Epithelial cell of proximal tubule (primary cell): ENCODE measurements at regions not wholly inside any gene's neighbourhood (a gene's known extent, or its start where the extent isn't known, plus 50 kb on each side); places are given as distances from the start of the nearest gene placed in this dataset.

Experiments
- DNase-seq: peaks from one replicate; pipeline ENCODE4 v3.0.0-alpha.2; 2011; ENCODE audit warnings: low read depth
- H3K4me3 ChIP-seq: 2 replicates; pipeline ENCODE4 v1.5.1; 2011; ENCODE audit warnings: low read depth, mild to moderate bottlenecking, low read length
- TF ChIP-seq, protein P1 (sequence below): conservative IDR thresholded peaks from 2 replicates; pipeline ENCODE4 v1.5.1; 2012; ENCODE audit warnings: low read depth, mild to moderate bottlenecking, low read length

DNA sequence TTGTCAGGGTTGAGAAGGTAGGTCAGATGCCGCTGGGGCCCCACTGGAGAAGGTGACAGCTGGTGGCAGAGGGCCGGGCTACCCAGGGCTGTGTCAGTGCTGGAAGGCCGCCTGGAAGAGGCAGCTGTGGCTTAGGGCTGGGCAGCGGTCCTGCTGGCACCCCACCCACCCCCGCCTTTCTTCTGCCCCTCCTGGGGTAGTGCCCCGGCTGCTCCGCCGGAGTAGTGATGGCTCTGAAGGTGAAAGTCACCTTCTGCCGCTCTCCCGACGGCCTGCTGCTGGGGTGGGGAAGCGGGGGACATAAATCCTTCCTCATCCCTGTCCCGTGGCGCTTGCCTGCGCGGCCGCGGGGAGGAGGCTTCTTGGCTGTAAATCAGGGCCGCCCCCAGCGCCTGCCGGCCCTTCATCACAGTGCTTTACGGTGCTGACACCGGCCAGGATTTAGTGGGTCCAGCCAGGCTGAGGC lies 332.2 kb downstream of the DYSF start:
- no peak for DNase-seq
- TF ChIP-seq, protein P1, sequence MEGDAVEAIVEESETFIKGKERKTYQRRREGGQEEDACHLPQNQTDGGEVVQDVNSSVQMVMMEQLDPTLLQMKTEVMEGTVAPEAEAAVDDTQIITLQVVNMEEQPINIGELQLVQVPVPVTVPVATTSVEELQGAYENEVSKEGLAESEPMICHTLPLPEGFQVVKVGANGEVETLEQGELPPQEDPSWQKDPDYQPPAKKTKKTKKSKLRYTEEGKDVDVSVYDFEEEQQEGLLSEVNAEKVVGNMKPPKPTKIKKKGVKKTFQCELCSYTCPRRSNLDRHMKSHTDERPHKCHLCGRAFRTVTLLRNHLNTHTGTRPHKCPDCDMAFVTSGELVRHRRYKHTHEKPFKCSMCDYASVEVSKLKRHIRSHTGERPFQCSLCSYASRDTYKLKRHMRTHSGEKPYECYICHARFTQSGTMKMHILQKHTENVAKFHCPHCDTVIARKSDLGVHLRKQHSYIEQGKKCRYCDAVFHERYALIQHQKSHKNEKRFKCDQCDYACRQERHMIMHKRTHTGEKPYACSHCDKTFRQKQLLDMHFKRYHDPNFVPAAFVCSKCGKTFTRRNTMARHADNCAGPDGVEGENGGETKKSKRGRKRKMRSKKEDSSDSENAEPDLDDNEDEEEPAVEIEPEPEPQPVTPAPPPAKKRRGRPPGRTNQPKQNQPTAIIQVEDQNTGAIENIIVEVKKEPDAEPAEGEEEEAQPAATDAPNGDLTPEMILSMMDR, result no peak
- H3K4me3 ChIP-seq, result no peak overlapping the region

DNA sequence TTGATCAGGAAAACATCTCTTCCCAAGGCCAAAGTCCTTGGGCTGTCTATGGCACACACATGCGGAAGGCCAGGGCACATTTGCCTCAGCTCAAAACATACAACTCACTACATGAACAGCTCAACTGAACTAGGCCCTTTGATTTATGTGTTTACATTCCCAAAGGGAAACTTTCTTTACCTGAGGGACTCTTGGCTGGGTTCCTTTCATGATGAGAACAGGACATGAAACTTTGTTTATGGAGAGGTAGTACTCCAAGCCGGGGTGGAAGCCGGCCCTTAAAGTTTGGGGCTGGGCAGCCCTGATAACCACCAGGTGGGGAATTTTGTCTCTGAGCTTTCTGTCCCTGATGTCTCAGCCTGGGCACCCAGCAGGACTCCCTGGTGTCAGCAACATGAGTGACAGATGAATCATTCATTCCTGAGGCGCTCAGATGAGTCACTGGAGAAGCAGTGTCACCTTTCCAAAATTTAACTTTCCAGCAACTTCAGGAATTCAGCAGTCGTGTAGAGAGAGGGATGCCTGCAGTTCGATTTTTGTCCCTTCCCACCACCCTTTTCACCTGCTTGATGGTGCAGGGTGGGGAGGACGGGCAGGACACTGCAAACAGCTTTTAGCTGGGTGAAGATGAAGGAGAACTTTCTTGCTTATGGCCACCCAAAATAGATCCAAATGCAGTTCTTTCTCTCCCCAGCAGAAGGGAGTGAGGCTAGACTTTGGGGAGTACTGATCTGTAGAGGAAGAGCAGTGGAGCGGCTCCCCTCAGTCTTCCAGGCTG lies 331.6 kb downstream of the DYSF start:
- no peak overlapping the region for H3K4me3 ChIP-seq
- no peak for DNase-seq
- TF ChIP-seq, protein P1, result no peak

DNA sequence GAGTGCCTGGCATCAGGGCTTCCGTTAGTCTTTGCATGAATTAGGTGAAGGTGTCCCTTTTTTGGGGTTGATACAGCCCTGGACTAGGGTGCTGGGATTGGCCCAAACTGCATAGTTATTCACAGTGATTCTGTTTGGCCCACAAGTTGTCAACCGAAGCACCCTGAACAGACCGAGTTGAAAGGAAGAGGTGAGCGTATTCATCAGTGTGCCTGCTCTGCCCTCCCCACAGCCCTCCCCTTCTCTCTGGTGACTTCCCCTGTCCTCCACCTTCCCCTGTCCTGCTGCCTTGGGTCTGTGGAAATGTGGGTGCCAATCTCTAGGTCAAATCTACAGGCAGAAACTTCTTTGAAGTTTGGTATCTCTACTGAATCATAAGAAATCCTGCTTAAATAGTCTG lies 330.5 kb downstream of the DYSF start:
- H3K4me3 ChIP-seq, result no peak overlapping the region
- TF ChIP-seq, protein P1, result no peak
- DNase-seq, result no peak

DNA sequence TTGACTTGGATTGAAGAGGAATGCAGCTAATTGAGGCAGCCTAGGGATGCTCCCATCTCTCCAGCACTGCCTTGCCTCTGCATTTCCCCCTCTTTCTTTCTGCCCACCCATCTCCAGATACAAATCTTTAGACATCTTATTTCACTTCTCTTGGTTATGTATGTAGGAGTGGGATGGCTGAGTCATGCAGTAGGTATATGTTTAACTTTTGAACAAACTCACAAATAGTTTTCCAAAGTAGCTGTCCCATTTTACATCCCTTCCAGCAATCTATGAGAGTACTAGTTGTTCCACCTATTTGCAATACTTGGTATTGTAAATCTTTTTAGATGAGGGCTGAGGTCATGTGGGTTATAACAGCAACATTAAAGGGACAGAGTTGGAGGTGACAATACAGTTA lies 329.9 kb downstream of the DYSF start:
- H3K4me3 ChIP-seq, result no peak overlapping the region
- TF ChIP-seq, protein P1, result no peak
- DNase-seq, result no peak

DNA sequence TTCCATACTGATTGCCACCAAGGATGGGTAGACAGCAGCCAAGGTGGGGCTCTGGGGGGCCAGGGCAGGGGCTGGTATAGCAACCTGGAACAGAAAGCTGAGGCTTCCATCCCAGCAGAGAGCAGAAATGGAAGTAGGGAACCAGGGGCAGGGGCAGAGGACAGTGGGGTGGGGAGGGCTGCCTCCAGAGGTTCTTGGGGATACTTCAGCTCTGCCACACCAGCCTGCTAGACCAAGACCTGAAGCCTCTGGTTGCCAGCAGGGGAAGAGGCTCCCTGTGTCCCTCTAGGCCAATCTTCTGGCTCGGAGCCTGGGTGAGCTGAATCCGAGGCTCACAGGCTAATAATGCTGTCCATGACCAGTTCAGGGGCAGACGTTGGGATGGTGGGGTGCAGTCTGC lies 329.0 kb downstream of the DYSF start:
- DNase-seq, result no peak
- TF ChIP-seq, protein P1, result no peak
- H3K4me3 ChIP-seq, result no peak overlapping the region

DNA sequence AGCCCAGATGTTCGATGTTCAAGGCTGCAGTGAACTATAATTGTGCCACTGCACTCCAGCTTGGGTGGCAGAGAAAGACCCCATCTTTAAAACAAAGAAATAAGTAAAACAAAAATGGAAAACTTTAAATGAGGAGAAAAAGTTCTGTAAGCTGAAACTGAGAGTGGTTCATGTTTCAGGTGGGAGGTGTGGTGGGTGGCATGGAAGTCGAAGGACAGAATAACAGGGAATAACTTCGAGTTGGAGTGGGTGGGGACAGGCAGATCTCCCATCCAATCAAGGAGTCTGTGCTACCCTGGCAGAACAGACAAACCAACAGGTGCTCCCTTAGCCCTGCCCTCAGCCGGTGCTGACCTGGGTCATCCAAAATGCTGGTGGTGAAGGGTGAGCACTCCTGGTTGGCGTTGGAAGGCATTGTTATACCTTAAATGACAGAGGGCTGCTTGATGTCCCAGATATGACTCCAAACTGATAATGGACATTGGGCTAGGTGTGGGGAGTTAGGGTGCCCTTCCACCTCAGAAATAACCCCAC lies 328.4 kb downstream of the DYSF start:
- DNase-seq, result no peak
- TF ChIP-seq, protein P1, result no peak
- no peak overlapping the region for H3K4me3 ChIP-seq

DNA sequence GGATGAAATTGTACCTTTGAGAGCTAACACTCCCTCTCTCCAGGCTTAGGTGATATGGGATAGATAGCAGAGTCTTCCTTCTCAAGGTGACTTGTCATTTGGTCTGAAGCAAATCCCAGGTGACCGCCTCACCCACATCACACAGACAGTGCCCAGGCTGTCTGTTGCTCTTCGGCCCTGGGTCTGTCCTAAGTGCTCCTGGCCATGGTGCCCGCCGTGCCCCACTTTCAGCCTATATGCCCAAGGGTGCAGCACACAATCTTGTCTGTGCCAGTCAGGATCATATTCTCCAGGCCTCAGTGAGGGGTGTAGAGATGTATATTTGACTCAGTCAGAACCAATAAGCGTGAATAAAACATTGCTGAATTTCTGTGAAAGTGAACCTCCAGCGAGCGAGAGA lies 326.8 kb downstream of the DYSF start:
- no peak overlapping the region for H3K4me3 ChIP-seq
- TF ChIP-seq, protein P1, result no peak
- no peak for DNase-seq
